ENCODE measurements at regions not wholly inside any gene's neighbourhood (a gene's known extent, or its start where the extent isn't known, plus 50 kb on each side); places are given as distances from the start of the nearest gene placed in this dataset.
"Not testable (repeated sequence)": the region's sequence is repeated elsewhere in the genome, so short reads cannot be mapped to it uniquely, and the experiment has no call there.

GRCh38 chr11:93032580-93032979 lies 63.1 kb downstream of the MTNR1B start:
- no peak for DNase-seq

GRCh38 chr11:93033093-93033492 lies 63.6 kb downstream of the MTNR1B start:
- no peak for DNase-seq

- DNase-seq, result no peak
These were observed 64.7 kb downstream of the MTNR1B start for GRCh38 chr11:93034031-93034722.

- no peak for DNase-seq
These were observed 65.2 kb downstream of the MTNR1B start for GRCh38 chr11:93034723-93035039.

- no peak for DNase-seq
These were observed 69.1 kb downstream of the MTNR1B start for GRCh38 chr11:93038521-93038920.

GRCh38 chr11:93039531-93040240 lies 70.2 kb downstream of the MTNR1B start:
- no peak for DNase-seq

- DNase-seq, result no peak
These were observed 72.2 kb downstream of the MTNR1B start for GRCh38 chr11:93041682-93042081.

GRCh38 chr11:93043186-93043585 lies 73.7 kb downstream of the MTNR1B start:
- DNase-seq, result not testable (repeated sequence)

GRCh38 chr11:93049740-93050139 lies 80.3 kb downstream of the MTNR1B start:
- DNase-seq, result no peak

GRCh38 chr11:93051186-93051585 lies 81.7 kb downstream of the MTNR1B start:
- DNase-seq, result no peak

GRCh38 chr11:93053864-93054263 lies 84.4 kb downstream of the MTNR1B start:
- DNase-seq, result no peak

- no peak for DNase-seq
These were observed 84.8 kb downstream of the MTNR1B start for GRCh38 chr11:93054279-93054678.

GRCh38 chr11:93054881-93055280 lies 85.4 kb downstream of the MTNR1B start:
- DNase-seq, result no peak

GRCh38 chr11:93059117-93059957 lies 89.9 kb downstream of the MTNR1B start:
- DNase-seq, result no peak

GRCh38 chr11:93063086-93063485 lies 93.6 kb downstream of the MTNR1B start:
- DNase-seq, result no peak

GRCh38 chr11:93065074-93065674 lies 95.7 kb downstream of the MTNR1B start:
- not testable (repeated sequence) for DNase-seq

- no peak for DNase-seq
These were observed 98.5 kb downstream of the MTNR1B start for GRCh38 chr11:93067881-93068390.

GRCh38 chr11:93072229-93072914 lies 102.9 kb downstream of the MTNR1B start:
- no peak for DNase-seq

- no peak for DNase-seq
These were observed 103.6 kb downstream of the MTNR1B start for GRCh38 chr11:93073026-93073425.

GRCh38 chr11:93073508-93074280 lies 104.2 kb downstream of the MTNR1B start:
- DNase-seq, result no peak

- DNase-seq, result no peak
These were observed 104.9 kb downstream of the MTNR1B start for GRCh38 chr11:93074352-93074751.

GRCh38 chr11:93075782-93076181 lies 106.3 kb downstream of the MTNR1B start:
- DNase-seq, result no peak

Data from midbrain (tissue), 1 donor.